Middle frontal gyrus (tissue), 1 donor: ENCODE measurements at regions not wholly inside any gene's neighbourhood (a gene's known extent, or its start where the extent isn't known, plus 50 kb on each side); places are given as distances from the start of the nearest gene placed in this dataset.

Source experiments
- DNase-seq: peaks from one replicate; pipeline ENCODE4 v3.0.0-alpha.2; 2015; ENCODE audit warnings: low spot score; ENCODE audit errors: extremely low spot score

DNA sequence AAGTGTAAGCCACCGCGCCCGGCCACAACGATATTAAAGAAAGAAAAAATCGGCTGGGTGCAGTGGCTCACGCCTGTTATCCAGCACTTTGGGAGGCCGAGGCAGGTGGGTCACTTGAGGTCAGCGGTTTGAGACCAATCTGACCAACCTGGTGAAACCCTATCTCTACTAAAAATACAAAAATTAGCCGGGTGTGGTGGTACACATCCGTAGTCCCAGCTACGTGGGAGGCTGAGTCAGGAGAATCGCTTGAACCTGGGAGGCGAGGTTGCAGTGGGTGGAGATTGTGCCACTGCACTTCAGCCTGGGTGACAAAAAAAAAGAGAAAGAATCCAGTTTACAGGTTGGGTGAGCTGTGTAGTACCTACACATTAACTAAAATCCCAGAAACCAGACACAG, 99.9 kb upstream of the CACNA1A start:
- no peak for DNase-seq

DNA sequence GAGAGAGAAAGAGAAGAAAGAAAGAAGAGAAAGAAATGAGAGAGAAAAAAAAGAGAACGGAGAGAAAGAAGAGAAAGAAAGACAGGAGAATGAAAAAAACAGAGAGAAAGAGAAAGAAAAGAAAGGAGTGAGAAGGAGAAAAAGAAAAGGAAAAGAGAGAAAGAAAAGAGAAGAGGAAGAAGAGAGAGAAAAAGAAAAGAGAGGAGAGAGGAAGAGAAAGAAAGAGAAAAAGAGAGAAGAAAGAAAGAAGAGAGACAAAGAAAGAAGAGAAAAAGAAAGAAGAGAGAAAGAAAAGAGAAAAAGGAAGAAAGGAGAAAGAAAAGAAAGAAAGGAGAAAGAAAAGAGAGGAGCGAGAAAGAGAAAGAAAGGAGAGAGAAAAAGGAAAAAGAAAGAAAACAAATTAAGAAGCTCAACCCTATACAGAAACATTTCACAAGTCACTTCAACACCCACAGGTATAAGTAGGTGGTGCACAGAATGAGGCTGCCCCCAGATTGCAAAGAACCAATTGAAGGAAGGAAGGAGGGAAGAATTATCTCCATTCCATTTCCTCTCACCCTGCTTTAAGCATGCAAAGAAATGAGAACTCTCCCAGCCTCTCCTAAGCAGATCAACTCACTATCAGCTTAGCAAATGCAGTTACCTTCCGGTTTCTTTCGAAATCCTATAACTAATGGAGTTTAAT, 98.8 kb upstream of the CACNA1A start:
- no peak for DNase-seq

DNA sequence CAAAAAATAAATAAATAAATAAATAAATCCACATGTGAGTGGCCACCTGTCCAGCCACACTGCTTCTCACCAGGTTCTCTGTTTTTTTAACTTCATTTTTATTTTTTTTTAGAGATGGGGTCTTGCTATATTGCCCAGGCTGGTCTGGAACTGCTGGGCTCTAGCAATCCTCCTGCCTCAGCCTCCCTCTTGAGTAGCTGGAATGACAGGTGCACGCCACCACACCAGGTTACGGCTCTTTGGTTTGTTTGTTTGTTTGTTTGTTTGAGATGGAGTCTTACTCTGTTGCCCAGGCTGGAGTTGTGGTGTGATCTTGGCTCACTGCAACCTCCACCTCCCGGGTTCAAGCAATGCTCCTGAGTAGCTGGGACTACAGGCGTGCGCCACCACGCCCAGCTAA, 94.5 kb upstream of the CACNA1A start:
- DNase-seq, result no peak

DNA sequence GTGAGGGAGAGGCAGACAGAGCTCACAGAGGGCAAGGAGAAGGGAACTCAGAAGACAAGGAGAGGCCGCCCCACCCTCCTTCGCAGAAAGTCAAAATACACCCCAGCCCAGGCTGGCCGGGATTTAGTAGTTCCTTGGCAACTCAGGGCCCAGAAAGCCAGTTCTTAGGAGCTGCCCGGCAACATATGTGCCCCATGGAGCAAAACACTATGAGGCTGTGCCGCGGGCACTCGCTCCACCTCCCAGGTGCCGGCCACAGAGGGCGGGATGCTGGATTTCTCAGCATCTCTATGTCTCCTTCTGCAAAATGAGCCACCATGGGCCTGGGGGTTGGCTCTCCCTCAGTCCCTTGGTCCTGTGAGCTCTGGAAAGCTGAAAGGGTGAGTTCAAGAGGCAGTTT, 93.8 kb upstream of the CACNA1A start:
- DNase-seq, result no peak

DNA sequence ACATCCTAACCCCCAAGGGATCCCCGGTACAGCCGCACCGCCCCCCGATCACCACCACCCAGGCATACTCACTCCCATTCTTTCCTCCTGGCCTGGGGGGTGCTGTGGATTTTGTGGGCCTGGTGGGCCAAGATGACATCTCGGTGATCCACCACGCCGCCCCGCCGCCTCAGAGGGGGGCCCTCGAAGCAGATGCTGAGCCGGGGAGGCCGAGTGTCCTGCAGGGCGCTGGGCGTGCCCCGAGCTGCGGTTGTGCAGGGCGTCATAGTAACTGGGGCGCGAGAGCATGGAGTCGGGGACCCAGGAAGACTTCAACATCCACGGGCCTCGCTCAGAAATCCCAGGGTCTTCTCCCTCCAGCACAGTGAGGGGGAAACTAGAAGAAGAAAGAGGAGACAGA, 93.4 kb upstream of the CACNA1A start:
- DNase-seq, result no peak

DNA sequence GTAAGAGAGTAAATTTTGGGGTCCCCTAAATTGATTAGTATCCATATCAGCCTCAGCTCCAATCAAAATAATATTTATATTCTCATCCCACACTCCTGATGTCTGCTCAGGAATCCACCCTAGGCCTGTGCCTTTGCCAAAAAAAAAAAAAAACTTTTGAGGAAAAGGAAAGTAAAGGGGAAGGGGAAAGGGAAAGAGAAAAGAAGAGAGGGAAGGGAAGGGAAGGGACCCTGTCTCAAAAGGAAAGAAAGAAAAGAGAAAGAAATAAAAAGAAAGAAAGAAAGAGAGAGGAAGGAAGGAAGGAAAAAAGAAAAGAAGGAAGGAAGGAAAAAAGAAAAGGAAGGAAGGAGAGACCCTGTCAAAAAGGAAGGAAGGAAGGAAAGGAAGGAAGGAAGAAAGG, 91.8 kb upstream of the CACNA1A start:
- DNase-seq, result no peak

DNA sequence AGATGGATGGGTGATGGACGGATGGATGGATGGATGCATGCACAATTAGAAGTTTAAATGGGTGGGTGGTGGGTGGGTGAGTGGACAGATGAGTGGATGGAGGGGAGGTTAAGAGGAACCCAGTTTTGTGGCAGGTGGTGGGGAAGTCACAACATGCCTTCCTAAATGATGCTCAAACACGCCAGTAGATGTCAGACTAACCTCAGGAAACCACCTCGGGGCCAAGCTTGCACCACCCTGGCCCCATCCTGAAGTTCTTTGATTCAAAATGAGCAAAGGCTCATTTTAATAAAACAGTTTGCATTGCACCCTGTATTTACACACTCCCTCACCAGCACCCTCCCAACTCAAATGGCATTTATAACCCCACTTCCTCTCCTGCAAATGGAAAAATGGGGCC, 91.4 kb upstream of the CACNA1A start:
- peak; percentile 47 for DNase-seq

DNA sequence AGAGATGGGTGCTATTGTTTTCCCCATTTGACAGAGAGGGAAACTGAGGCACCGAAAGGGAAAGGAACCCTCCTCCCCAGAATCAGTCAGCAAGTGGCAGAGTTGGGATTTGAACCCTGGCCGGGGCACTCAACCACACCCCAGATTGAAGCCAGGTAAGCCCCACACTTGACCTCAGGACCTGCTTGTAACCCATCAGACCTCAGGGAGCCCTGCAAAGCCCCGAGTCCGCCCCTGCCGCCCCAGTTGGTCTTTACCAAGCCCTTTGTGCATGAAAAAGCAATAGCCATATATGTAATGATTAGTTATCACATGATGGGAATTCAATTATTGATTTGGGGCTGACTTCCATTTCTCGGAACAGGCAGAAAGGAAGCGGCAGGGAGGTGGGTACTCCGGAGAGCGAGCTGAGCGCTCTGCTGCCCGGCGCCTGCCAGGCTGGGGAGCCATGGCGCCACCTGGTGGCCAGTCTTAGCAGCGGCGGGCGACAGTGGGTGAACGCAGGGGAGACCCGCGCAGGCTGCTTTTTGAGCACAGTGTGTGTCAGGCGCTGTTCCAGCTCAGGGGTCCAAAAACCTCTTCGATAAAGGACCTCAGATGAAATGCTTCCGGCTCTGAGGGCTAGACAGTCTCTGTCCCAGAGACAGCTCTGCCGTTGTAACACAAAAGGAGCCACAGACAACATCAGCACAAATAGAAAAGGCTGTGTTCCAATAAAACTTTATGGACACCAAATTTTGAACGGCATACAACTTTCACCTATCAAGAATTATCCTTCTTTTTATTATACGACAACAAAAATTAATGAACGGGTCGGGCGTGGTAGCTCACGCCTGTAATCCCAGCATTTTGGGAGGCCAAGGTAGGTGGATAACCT, 82.9 kb upstream of the CACNA1A start:
- DNase-seq, result peak; percentile 75

DNA sequence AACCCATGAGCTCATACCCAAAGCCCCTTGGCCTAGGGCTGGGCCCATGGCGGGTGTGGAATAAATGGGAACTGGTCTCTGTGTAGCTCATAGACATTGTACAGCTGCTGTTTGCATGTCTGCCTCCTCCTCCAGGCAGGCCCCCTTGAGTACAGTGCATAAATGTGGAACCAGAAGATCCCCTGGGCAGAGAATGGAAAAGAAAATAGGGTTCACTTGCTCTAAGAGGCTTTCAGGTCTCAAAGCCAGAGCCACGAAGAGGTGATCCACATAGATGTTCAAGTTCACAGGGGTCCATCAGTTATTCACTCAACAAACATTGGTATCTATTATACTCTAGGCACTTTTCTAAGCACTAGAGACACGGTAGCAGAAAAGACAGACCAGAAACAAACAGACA, 79.2 kb upstream of the CACNA1A start:
- no peak for DNase-seq

DNA sequence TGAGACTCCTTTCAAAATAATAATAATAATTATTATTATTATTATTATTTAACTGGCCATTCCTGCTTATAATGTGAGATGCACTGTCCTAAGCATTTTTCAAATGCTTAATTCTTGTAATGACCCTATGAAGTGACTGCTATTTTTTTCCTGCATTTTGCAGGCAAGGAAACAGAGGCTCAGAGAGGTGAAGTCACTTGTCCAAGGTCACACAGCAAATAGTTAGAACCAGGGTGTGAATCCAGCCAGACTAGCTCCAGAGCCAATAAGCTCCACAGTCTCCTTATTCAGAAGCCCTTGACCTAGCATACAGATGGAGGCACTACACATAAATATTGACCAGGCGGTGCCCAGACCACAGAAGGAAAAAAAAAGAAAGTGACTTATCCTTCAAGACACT, 77.5 kb upstream of the CACNA1A start:
- DNase-seq, result no peak

DNA sequence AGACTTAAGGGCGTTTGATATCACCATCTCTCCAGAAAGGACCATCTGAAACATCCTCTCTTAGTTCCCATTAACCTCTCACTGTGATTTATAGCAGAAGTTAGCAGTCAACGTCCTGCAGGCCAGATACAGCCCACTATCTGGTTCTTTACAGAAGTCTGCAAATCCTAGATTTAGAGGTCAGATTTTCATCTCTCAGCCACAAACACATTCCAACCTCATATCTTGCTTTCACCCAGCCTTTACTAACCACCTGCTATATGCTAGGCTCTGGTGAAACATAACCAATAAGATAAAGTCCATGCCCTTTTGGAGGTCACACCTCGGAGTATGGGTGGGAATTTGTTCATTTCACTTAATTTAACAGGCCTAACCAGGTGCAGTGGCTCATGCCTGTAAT, 76.8 kb upstream of the CACNA1A start:
- no peak for DNase-seq

DNA sequence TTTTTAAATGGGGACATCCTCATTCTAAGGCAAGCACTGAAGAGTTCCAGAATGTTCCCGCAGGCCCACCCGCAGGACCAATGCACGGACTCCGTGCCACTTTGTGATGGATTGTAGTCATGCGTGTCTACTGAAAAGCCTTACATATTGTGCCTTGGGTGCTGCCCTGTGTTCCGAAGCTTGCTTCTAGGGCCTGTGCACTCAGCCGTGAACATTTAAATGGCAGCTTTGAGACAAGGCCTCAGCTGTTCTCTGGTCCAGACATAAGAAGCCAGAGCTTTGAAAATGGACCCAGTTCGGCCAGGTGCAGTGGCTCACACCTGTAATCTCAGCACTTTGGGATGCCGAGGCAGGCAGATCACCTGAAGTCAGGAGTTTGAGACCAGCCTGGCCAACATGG, 75.3 kb upstream of the CACNA1A start:
- DNase-seq, result no peak

DNA sequence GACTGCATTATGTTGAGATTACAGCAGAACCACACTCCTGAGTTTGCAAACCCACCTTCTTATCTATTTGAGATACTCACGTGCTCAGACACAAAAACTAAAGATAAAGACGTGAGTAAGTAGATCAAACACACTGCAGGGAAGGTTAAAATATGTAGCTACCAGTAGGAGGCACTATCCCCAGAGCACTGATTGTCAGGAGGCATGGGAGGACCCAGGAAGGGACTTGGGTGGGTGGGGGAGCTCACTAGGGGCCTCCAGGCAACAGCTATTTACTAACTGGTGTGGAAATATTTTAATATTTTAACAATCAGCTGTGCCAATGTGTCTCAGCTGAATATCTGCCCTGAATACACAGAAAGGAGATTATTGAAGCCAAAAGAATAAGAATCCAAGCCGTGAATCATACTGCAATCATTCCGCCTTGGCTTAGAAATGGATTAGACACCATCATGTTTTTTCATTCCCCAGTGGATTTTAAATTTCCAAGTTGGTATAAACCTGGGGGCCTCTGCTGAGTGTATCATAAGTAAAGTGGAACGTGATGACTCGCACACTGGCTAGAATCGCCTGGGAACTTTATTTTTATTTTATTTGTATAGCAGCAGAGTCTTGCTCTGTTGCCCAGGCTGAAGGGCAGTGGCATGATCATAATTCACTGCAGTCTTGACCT, 73.2 kb upstream of the CACNA1A start:
- DNase-seq, result no peak

DNA sequence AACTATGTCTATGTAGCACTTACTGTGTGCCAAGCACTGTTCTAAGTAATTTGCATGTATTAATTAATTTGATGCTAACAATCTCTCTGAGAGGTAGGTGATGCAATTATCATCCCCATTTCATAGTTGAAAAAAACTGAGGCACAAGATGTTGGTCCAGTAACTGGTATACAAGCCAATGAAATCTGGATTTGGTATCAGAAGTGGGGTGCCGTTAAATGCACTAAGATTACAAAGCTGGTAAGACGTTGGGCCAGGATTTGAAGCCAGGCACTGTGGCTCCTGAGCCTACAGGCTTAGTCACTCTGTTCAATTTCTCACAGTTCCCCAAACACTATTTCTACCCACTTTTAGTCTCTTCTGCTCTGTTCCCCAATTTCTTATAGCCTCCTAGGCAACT, 70.4 kb upstream of the CACNA1A start:
- no peak for DNase-seq

DNA sequence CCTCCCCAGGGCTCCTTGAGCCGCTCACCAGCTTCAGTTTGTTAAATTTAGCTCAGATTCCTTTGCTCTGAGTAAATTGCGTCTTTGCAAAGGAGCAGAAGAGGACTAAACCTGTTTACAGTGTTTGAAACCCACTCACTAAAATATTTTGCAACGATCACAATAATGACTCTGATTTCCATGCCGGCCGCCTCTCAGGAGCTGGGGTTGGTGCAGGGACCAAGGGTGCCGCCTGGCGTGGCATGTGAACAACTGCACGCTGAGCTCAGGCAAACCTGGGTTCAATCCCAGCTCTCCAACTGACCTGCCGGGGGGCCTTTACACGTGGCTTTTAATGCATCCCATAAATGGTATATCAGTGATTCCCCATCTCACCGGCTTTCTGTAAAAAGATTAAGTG, 68.7 kb upstream of the CACNA1A start:
- no peak for DNase-seq

DNA sequence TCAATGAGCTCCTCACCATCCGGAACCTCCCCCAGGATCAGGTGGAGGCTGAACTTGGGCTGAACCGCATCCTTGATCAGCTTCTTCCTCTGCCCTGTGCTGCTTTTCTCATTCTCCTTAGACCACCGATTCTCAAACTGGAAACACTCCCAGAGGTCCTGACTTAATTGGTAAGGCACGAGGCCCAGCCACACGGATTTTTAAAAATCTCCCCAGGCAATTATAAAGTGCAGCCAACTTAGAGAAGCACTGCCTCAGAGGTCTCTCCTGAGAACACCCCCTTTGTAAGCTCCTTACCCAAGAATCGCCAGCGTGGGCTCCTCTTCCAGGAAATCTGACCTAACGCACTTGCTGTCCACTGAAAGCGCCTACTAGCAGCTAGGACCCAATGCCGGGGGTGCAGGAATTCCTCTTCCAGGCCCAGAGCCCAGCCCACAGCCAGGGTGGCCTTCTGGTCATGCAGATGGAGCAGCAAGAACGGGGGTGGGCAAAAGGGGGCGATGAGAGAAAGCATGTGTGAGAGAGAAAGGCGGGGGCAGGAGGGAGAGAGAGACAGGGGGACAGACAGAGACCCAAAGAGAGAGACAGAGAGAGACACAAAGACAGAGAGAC, 66.9 kb upstream of the CACNA1A start:
- DNase-seq, result no peak

DNA sequence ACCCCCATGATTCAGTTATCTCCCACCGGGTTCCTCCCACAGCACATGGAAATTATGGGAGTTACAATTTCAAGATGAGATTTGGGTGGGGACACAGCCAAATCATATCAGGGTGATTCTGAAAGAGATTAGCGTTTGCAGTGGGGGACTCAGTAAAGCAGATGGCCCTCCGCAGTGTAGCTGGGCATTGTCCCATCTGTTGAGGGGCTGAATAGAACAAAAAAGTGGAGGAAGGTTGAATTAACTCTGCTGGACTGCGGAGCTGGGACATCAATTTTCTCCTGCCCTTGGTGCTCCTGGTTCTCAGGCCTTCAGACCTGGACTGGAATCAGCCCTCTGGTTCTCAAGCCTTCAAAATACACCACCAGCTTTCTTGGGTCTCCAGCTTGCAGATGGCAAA, 55.2 kb upstream of the CACNA1A start:
- no peak for DNase-seq

DNA sequence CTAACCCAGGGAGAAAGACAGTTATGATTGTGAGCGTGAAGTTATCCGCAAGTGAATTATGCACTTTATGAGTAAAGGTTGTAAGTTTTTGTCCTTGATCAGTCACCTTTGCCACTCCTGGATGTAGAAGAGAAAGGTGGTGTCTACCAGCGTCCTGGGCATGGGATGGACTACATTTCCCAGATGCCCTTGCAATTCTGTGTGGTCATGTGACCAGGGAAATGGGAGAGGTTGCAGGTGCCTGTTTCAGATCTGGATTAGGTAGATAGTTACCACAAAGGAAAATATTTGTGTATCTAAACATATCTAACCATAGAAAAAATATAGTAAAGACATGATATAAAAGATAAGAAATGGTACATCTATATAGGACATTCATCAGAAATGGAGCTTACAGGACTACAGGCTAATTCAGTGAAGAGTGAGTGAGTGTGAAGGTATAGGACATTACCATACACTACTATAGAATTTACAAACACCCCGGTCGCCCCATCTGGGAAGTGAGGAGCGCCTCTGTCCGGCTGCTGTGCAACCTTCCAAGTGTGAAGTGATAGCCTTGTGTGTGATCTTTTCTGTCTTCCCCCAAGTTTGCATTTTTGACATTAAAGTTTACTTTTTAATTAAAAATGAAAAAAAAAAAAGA, 51.6 kb upstream of the CACNA1A start:
- DNase-seq, result no peak

DNA sequence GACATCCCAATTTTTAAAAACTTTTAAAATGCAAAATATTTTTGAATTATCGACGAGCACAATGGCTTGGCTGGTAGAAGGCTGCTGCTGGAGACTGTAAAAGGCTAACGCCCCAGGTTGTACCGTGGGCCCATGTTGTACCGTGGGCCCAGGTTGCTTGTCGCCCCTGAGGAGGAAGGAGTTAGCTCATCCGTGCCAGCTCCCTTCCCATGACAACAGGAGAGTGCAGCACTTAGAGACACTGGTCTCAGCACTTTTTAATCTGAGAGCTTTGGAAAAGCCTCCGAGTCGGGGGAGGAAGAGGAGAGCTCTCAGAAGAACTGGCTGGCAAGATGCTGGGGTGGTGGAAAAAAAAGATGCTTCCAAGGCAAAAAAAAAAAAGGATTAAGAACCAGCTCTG, 50.3 kb upstream of the CACNA1A start:
- no peak for DNase-seq
